Activated naive CD4-positive, alpha-beta T cell treated with anti-CD3 and anti-CD28 coated beads, Interleukin-2, amount 10 ng/mL, durations not matched to agents 7 days and 5 days (primary cell): ENCODE measurements at regions not wholly inside any gene's neighbourhood (a gene's known extent, or its start where the extent isn't known, plus 50 kb on each side); places are given as distances from the start of the nearest gene placed in this dataset.

Experiments
- CTCF ChIA-PET: fragments of 350-600 bp; sonication (Branson Sonifier 250); formaldehyde crosslinking; loops from one replicate; lab custom pipeline; 2021; ENCODE audit warnings: antibody characterized with exemption; lab: Charles Lee
- DNase-seq: peaks from one replicate; pipeline ENCODE4 v3.0.0-alpha.2; 2020
- H3K27ac Mint-ChIP-seq: one replicate; pipeline ENCODE4 v1.8.0; 2021; ENCODE audit warnings: mild to moderate bottlenecking, moderate library complexity, mixed read lengths
- H3K27me3 Mint-ChIP-seq: one replicate; pipeline ENCODE4 v1.8.0; 2021; ENCODE audit warnings: mild to moderate bottlenecking, mixed read lengths
- H3K36me3 Mint-ChIP-seq: one replicate; pipeline ENCODE4 v1.8.0; 2021; ENCODE audit warnings: mixed read lengths
- H3K4me1 Mint-ChIP-seq: one replicate; pipeline ENCODE4 v1.8.0; 2021; ENCODE audit warnings: mixed read lengths
- H3K4me3 Mint-ChIP-seq: one replicate; pipeline ENCODE4 v1.8.0; 2021; ENCODE audit warnings: mild to moderate bottlenecking, moderate library complexity, mixed read lengths
- H3K9me3 Mint-ChIP-seq: one replicate; pipeline ENCODE4 v1.8.0; 2021; ENCODE audit warnings: mixed read lengths

- no peaks in the 10 kb centered on the region for H3K36me3 Mint-ChIP-seq
- no peaks in the 10 kb centered on the region for H3K9me3 Mint-ChIP-seq
- no peaks in the 10 kb centered on the region for H3K4me1 Mint-ChIP-seq
- H3K27me3 Mint-ChIP-seq, result peaks cover 13% of the 10 kb centered on the region
- H3K27ac Mint-ChIP-seq, result no peak overlapping the region
- no peak for DNase-seq
- CTCF ChIA-PET, result no interaction called here
- H3K4me3 Mint-ChIP-seq, result no peak overlapping the region
Observed at GRCh38 chr21:32907521-32907920, 118.2 kb upstream of the OLIG2 start.

GRCh38 chr21:32908534-32908933 is 117.2 kb upstream of the OLIG2 start:
- H3K36me3 Mint-ChIP-seq, result no peaks in the 10 kb centered on the region
- H3K4me3 Mint-ChIP-seq, result no peak overlapping the region
- CTCF ChIA-PET, result no interaction called here
- no peaks in the 10 kb centered on the region for H3K9me3 Mint-ChIP-seq
- no peak overlapping the region for H3K27ac Mint-ChIP-seq
- H3K4me1 Mint-ChIP-seq, result peaks cover under 1% of the 10 kb centered on the region
- DNase-seq, result no peak
- peaks cover 13% of the 10 kb centered on the region for H3K27me3 Mint-ChIP-seq

GRCh38 chr21:32909393-32909792 is 116.3 kb upstream of the OLIG2 start:
- Mint-ChIP-seq H3K27me3 (peaks cover 13% of the 10 kb centered on the region), H3K9me3 (no peaks in the 10 kb centered on the region), H3K4me1 (peaks cover 8% of the 10 kb centered on the region), H3K27ac (no peak overlapping the region), H3K36me3 (no peaks in the 10 kb centered on the region), H3K4me3 (no peak overlapping the region)
- DNase-seq, result no peak
- CTCF ChIA-PET, result no interaction called here

- Mint-ChIP-seq H3K4me3 (no peak overlapping the region), H3K9me3 (no peaks in the 10 kb centered on the region), H3K27me3 (peaks cover 19% of the 10 kb centered on the region), H3K27ac (peak overlapping the region; percentile 4), H3K36me3 (no peaks in the 10 kb centered on the region), H3K4me1 (peaks cover 22% of the 10 kb centered on the region)
- DNase-seq, result peak; percentile 27
- CTCF ChIA-PET, result interaction anchor here (0.9 kb wide), 1 partner anchor 26 kb away, joined by 3 read pairs; no protein-coding TSS in a partner anchor
Observed at GRCh38 chr21:32914424-32915039, 111.2 kb upstream of the OLIG2 start.

- Mint-ChIP-seq H3K4me3 (no peak overlapping the region), H3K4me1 (peaks cover 22% of the 10 kb centered on the region), H3K27ac (no peak overlapping the region), H3K27me3 (peaks cover 13% of the 10 kb centered on the region), H3K36me3 (no peaks in the 10 kb centered on the region), H3K9me3 (no peaks in the 10 kb centered on the region)
- no peak for DNase-seq
- CTCF ChIA-PET, result interaction anchor here (0.9 kb wide), 1 partner anchor 25 kb away, joined by 3 read pairs; no protein-coding TSS in a partner anchor
Observed at GRCh38 chr21:32915099-32915498, 110.6 kb upstream of the OLIG2 start.

- Mint-ChIP-seq H3K4me1 (peaks cover 22% of the 10 kb centered on the region), H3K27ac (no peak overlapping the region), H3K9me3 (no peaks in the 10 kb centered on the region), H3K36me3 (no peaks in the 10 kb centered on the region), H3K4me3 (no peak overlapping the region), H3K27me3 (peaks cover 16% of the 10 kb centered on the region)
- DNase-seq, result no peak
- CTCF ChIA-PET, result interaction anchor here (1.3 to 2.2 kb wide), 3 partner anchors 19 to 212 kb away, joined by 4 to 12 read pairs (median 6); no protein-coding TSS in a partner anchor
Observed at GRCh38 chr21:32916088-32916487, 109.6 kb upstream of the OLIG2 start.

- Mint-ChIP-seq H3K36me3 (no peaks in the 10 kb centered on the region), H3K4me1 (peaks cover 22% of the 10 kb centered on the region), H3K27ac (no peak overlapping the region), H3K27me3 (peaks cover 16% of the 10 kb centered on the region), H3K4me3 (no peak overlapping the region), H3K9me3 (no peaks in the 10 kb centered on the region)
- DNase-seq, result no peak
- CTCF ChIA-PET, result interaction anchor here (1.3 to 2.2 kb wide), 5 partner anchors 15 to 211 kb away, joined by 4 to 12 read pairs (median 6); no protein-coding TSS in a partner anchor
Observed at GRCh38 chr21:32916522-32917099, 109.1 kb upstream of the OLIG2 start.

GRCh38 chr21:32917362-32918135 is 108.2 kb upstream of the OLIG2 start:
- Mint-ChIP-seq H3K4me3 (no peak overlapping the region), H3K9me3 (no peaks in the 10 kb centered on the region), H3K4me1 (peaks cover 22% of the 10 kb centered on the region), H3K27me3 (peaks cover 16% of the 10 kb centered on the region), H3K27ac (peak overlapping the region; percentile 55), H3K36me3 (no peaks in the 10 kb centered on the region)
- CTCF ChIA-PET, result interaction anchor here (1.3 to 2.2 kb wide), 5 partner anchors 14 to 210 kb away, joined by 4 to 12 read pairs (median 6); no protein-coding TSS in a partner anchor
- DNase-seq, result no peak

- CTCF ChIA-PET, result interaction anchor here (2.0 to 2.2 kb wide), 3 partner anchors 22 to 209 kb away, joined by 6 to 12 read pairs (median 6); no protein-coding TSS in a partner anchor
- Mint-ChIP-seq H3K36me3 (no peaks in the 10 kb centered on the region), H3K27ac (no peak overlapping the region), H3K4me3 (no peak overlapping the region), H3K4me1 (peaks cover 20% of the 10 kb centered on the region), H3K9me3 (no peaks in the 10 kb centered on the region), H3K27me3 (peaks cover 16% of the 10 kb centered on the region)
- DNase-seq, result no peak
Observed at GRCh38 chr21:32918478-32919120, 107.1 kb upstream of the OLIG2 start.

GRCh38 chr21:32920474-32920873 is 105.3 kb upstream of the OLIG2 start:
- no peak for DNase-seq
- Mint-ChIP-seq H3K36me3 (no peaks in the 10 kb centered on the region), H3K4me3 (no peak overlapping the region), H3K27me3 (peaks cover 16% of the 10 kb centered on the region), H3K27ac (no peak overlapping the region), H3K4me1 (peaks cover 3% of the 10 kb centered on the region), H3K9me3 (peaks cover 9% of the 10 kb centered on the region)
- CTCF ChIA-PET, result interaction anchor here (1.6 to 4.2 kb wide), 2 partner anchors 15 to 19 kb away, joined by 6 to 28 read pairs; no protein-coding TSS in a partner anchor

GRCh38 chr21:32921632-32922230 is 104.0 kb upstream of the OLIG2 start:
- Mint-ChIP-seq H3K27me3 (peaks cover 16% of the 10 kb centered on the region), H3K36me3 (peaks cover 2% of the 10 kb centered on the region), H3K9me3 (peaks cover 14% of the 10 kb centered on the region), H3K4me3 (no peak overlapping the region), H3K27ac (no peak overlapping the region), H3K4me1 (no peaks in the 10 kb centered on the region)
- peak; percentile 61 for DNase-seq
- CTCF ChIA-PET, result interaction anchor here (0.6 to 4.2 kb wide), 6 partner anchors 10 to 275 kb away, joined by 3 to 28 read pairs (median 4); no protein-coding TSS in a partner anchor

- Mint-ChIP-seq H3K4me3 (no peak overlapping the region), H3K27me3 (peaks cover 8% of the 10 kb centered on the region), H3K27ac (no peak overlapping the region), H3K4me1 (peaks cover 7% of the 10 kb centered on the region), H3K9me3 (peaks cover 16% of the 10 kb centered on the region), H3K36me3 (peaks cover 3% of the 10 kb centered on the region)
- CTCF ChIA-PET, result no interaction called here
- no peak for DNase-seq
Observed at GRCh38 chr21:32925098-32925497, 100.6 kb upstream of the OLIG2 start.

- H3K4me1 Mint-ChIP-seq, result peaks cover 39% of the 10 kb centered on the region
- no peak for DNase-seq
- H3K27me3 Mint-ChIP-seq, result peaks cover 4% of the 10 kb centered on the region
- H3K27ac Mint-ChIP-seq, result no peak overlapping the region
- peaks cover 13% of the 10 kb centered on the region for H3K36me3 Mint-ChIP-seq
- H3K4me3 Mint-ChIP-seq, result no peak overlapping the region
- peaks cover 19% of the 10 kb centered on the region for H3K9me3 Mint-ChIP-seq
- CTCF ChIA-PET, result no interaction called here
Observed at GRCh38 chr21:32929633-32930038, 96.1 kb upstream of the OLIG2 start.
